ENCODE measurements at regions not wholly inside any gene's neighbourhood (a gene's known extent, or its start where the extent isn't known, plus 50 kb on each side); places are given as distances from the start of the nearest gene placed in this dataset.

- TF ChIP-seq POLR2AphosphoS5 (IDR thresholded peaks at IDR 0.05; ENCODE audit: low read depth, low read length) (no peak), POLR2A (IDR thresholded peaks at IDR 0.05; ENCODE audit: low read depth, low read length) (no peak), TAF1 (IDR thresholded peaks at IDR 0.05; ENCODE audit: low read depth, low read length) (no peak), POU2F2 (IDR thresholded peaks at IDR 0.05; ENCODE audit: low read depth, low read length) (no peak)
These were observed 1180.3 kb upstream of the B3GALT2 start for GRCh38 chr1:194366705-194367104.
